ENCODE measurements at regions not wholly inside any gene's neighbourhood (a gene's known extent, or its start where the extent isn't known, plus 50 kb on each side); places are given as distances from the start of the nearest gene placed in this dataset.
"Not testable (repeated sequence)": the region's sequence is repeated elsewhere in the genome, so short reads cannot be mapped to it uniquely, and the experiment has no call there.

GRCh38 chr1:115158181-115158580, 68.9 kb upstream of the TSPAN2 start:
- Mint-ChIP-seq H3K27me3 (peaks cover 3% of the 10 kb centered on the region), H3K36me3 (no peaks in the 10 kb centered on the region), H3K4me3 (no peak overlapping the region), H3K4me1 (no peaks in the 10 kb centered on the region), H3K9me3 (no peaks in the 10 kb centered on the region), H3K27ac (no peak overlapping the region)
- DNase-seq (ENCODE audit: low spot score in 2 of 2) (no peak), ATAC-seq (ENCODE audit: low read depth) (no peak)

GRCh38 chr1:115156826-115157468, 67.6 kb upstream of the TSPAN2 start:
- ATAC-seq (ENCODE audit: low read depth): no peak
- H3K27me3 Mint-ChIP-seq: peaks cover 3% of the 10 kb centered on the region
- no peaks in the 10 kb centered on the region for H3K4me1 Mint-ChIP-seq
- no peak overlapping the region for H3K27ac Mint-ChIP-seq
- no peaks in the 10 kb centered on the region for H3K9me3 Mint-ChIP-seq
- no peaks in the 10 kb centered on the region for H3K36me3 Mint-ChIP-seq
- no peak for DNase-seq (ENCODE audit: low spot score in 2 of 2)
- H3K4me3 Mint-ChIP-seq: no peak overlapping the region

GRCh38 chr1:115153966-115154557, 64.8 kb upstream of the TSPAN2 start:
- no peak for DNase-seq (ENCODE audit: low spot score in 2 of 2)
- no peak for ATAC-seq (ENCODE audit: low read depth)
- H3K4me3 Mint-ChIP-seq: no peak overlapping the region
- H3K27me3 Mint-ChIP-seq: peaks cover 3% of the 10 kb centered on the region
- no peaks in the 10 kb centered on the region for H3K4me1 Mint-ChIP-seq
- H3K27ac Mint-ChIP-seq: no peak overlapping the region
- no peaks in the 10 kb centered on the region for H3K36me3 Mint-ChIP-seq
- H3K9me3 Mint-ChIP-seq: no peaks in the 10 kb centered on the region

DNA sequence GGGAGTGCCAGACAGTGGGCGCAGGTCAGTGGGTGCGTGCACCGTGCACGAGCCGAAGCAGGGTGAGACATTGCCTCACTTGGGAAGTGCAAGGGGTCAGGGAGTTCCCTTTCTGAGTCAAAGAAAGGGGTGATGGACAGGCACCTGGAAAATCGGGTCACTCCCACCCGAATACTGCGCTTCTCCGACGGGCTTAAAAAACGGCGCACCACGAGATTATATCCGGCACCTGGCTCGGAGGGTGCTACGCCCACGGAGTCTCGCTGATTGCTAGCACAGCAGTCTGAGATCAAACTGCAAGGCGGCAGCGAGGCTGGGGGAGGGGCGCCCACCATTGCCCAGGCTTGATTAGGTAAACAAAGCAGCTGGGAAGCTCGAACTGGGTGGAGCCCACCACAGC, 58.6 kb upstream of the TSPAN2 start:
- not testable (repeated sequence) for H3K36me3 Mint-ChIP-seq; H3K4me1 Mint-ChIP-seq; H3K4me3 Mint-ChIP-seq; H3K27ac Mint-ChIP-seq; H3K9me3 Mint-ChIP-seq; DNase-seq (ENCODE audit: low spot score in 2 of 2); ATAC-seq (ENCODE audit: low read depth)
- H3K27me3 Mint-ChIP-seq: peaks cover 23% of the 10 kb centered on the region

GRCh38 chr1:115145226-115145625, 55.9 kb upstream of the TSPAN2 start:
- Mint-ChIP-seq H3K27me3 (peaks cover 27% of the 10 kb centered on the region), H3K36me3 (peaks cover 2% of the 10 kb centered on the region), H3K4me3 (no peak overlapping the region), H3K9me3 (peaks cover 1% of the 10 kb centered on the region), H3K27ac (no peak overlapping the region), H3K4me1 (peaks cover 3% of the 10 kb centered on the region)
- no peak for ATAC-seq (ENCODE audit: low read depth)
- no peak for DNase-seq (ENCODE audit: low spot score in 2 of 2)

GRCh38 chr1:115144176-115144575, 54.9 kb upstream of the TSPAN2 start:
- Mint-ChIP-seq H3K4me1 (peaks cover 5% of the 10 kb centered on the region), H3K4me3 (no peak overlapping the region), H3K27ac (no peak overlapping the region), H3K27me3 (peaks cover 29% of the 10 kb centered on the region), H3K36me3 (peaks cover 2% of the 10 kb centered on the region), H3K9me3 (peaks cover 1% of the 10 kb centered on the region)
- ATAC-seq (ENCODE audit: low read depth): no peak
- no peak for DNase-seq (ENCODE audit: low spot score in 2 of 2)

DNA sequence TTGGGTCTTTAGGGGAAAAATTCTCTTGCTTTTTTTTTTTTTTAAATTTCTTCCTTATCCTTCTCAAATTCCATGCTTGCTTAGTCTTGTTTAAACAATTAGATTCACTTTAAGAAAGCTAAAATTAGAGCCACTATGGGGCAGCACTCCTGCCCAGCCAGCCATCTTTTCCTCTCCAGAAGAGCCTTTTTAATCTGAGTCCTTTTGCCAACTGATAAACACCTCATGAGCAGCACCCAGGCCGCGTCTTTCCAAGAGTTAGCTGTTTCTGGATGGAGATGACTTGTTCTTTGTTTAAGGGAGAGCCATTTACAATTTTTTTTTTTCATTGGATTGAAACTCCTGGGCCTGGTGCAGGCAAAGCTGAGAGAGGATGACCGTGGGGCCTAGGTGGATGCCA, 53.3 kb upstream of the TSPAN2 start:
- ATAC-seq (ENCODE audit: low read depth): no peak
- Mint-ChIP-seq H3K36me3 (peaks cover 1% of the 10 kb centered on the region), H3K4me1 (peaks cover 9% of the 10 kb centered on the region), H3K4me3 (no peak overlapping the region), H3K9me3 (no peaks in the 10 kb centered on the region), H3K27me3 (peaks cover 34% of the 10 kb centered on the region), H3K27ac (no peak overlapping the region)
- DNase-seq (ENCODE audit: low spot score in 2 of 2): no peak

GRCh38 chr1:115141145-115141454, 51.8 kb upstream of the TSPAN2 start:
- H3K36me3 Mint-ChIP-seq: no peaks in the 10 kb centered on the region
- H3K4me1 Mint-ChIP-seq: peaks cover 7% of the 10 kb centered on the region
- no peaks in the 10 kb centered on the region for H3K9me3 Mint-ChIP-seq
- ATAC-seq (ENCODE audit: low read depth) (no peak), DNase-seq (ENCODE audit: low spot score in 2 of 2) (no peak)
- no peak overlapping the region for H3K4me3 Mint-ChIP-seq
- H3K27ac Mint-ChIP-seq: no peak overlapping the region
- H3K27me3 Mint-ChIP-seq: peaks cover 28% of the 10 kb centered on the region

- DNase-seq (ENCODE audit: low spot score in 2 of 2) (no peak), ATAC-seq (ENCODE audit: low read depth) (no peak)
- H3K36me3 Mint-ChIP-seq: no peaks in the 10 kb centered on the region
- H3K9me3 Mint-ChIP-seq: no peaks in the 10 kb centered on the region
- H3K27me3 Mint-ChIP-seq: peaks cover 31% of the 10 kb centered on the region
- H3K4me1 Mint-ChIP-seq: peaks cover 7% of the 10 kb centered on the region
- H3K4me3 Mint-ChIP-seq: no peak overlapping the region
- H3K27ac Mint-ChIP-seq: no peak overlapping the region
Observed at GRCh38 chr1:115140442-115141144, 51.3 kb upstream of the TSPAN2 start.

- Mint-ChIP-seq H3K36me3 (no peaks in the 10 kb centered on the region), H3K4me3 (peak overlapping the region; percentile 54), H3K4me1 (peaks cover 7% of the 10 kb centered on the region), H3K27me3 (peaks cover 25% of the 10 kb centered on the region), H3K9me3 (no peaks in the 10 kb centered on the region), H3K27ac (no peak overlapping the region)
- ATAC-seq (ENCODE audit: low read depth): no peak
- DNase-seq (ENCODE audit: low spot score in 2 of 2): no peak
Observed at GRCh38 chr1:115139381-115139780, 50.1 kb upstream of the TSPAN2 start.

All from memory B cell (primary cell).